ENCODE measurements at regions not wholly inside any gene's neighbourhood (a gene's known extent, or its start where the extent isn't known, plus 50 kb on each side); places are given as distances from the start of the nearest gene placed in this dataset.

DNA sequence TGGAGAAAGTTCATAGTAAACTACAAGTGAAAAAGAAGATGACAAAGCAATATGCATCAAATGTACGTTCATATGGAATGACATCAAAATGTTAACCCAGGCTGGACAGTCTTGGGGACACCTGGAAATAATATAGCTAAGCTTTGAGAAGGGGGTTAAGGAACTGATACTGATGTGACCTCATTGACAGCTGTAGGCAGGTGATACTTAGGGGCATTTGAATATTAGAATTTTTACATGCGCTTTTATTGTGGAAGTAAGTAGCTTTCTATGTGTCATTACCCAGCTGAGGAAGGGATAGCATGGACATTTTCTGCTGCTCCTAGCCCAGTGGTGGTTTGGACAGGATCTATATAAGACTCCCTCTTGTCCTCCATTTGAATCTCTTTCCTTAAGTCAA lies 299.7 kb downstream of the CWC27 start:
- no peak for DNase-seq

DNA sequence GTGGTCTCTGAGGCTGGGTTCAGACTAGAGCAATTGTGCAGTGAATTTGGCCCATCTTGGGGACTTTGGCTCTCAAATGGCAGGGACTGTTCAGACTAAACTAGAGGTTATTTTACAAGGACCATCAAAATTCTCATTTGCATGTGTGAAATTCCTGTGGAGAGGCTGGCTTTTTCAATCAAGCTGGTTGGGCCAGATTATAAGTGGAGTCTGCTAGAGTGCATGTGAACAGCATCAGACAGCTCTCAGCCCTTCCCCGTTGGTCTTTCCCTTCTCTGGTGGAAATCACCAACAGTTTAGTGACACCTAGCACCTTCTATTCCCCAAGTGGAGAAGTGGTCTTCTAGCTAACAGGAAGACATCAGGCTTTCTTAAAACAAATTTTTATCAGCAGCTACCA lies 301.3 kb downstream of the CWC27 start:
- no peak for DNase-seq

DNA sequence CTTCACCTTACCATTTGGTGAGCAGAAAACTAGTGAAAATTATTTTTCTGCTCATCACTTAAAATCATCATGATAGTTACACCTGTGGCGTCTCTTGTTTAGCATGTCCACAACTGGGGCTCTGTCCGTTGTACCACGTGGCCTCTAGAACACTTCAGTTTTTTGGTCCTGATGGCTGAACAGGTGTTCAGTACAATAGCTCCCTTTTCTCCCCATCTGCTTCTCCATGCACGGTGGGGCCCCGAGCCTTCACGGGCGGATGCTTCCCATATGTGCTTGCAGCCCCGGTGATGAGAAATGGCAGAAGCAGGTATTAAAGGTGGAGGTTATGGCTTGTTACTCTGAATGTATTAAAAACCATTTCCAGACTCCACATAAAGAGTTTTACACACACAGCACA lies 304.1 kb downstream of the CWC27 start:
- no peak for DNase-seq

DNA sequence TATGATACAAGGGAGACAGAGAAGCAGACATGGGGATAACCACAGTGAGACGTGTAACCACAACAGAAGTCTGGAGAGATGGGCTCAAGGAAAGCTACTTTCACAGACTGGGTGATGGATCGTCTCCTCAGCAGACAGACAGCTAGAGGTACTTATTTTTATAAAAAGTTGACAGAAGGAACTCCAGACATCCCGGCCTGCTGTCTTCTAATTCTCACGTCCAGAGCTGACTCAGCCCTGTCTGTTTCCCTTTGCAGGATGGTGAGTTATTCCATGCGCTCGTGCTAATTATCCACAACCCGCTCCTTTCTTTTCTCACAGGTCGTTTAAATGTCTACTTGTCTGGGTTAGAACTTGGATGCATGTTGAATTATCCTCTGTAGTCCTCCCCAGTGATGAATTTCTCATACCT lies 304.5 kb downstream of the CWC27 start:
- DNase-seq = no peak

DNA sequence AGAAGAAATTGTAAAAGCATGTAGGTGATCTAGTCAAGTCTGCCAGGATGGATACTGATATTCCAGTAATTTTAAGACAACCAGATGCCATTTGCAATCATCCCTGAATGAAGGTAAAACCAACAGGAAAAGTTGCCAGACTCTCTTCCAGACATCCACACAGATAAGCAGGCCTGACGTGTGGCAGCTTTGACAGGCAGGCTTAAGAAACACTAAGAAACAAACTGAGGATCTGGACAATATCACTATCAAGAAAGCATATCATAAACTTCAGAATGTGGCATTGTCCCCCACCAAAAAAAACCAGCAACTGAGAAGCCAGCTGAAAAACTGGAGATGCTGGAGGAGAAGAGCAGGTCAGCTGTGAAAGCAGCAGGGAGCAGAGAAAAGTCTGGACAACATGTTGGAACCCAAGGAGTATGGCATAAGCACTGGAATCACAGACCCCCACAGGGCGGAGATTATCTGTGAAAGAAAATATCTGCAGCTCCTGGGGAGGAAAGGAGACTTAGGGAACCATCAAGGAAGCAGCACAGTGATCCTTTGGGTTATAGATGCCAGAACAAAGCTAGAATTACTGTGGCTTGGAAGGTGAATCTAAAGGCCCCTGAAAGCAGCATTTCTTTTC lies 307.0 kb downstream of the CWC27 start:
- DNase-seq = no peak

DNA sequence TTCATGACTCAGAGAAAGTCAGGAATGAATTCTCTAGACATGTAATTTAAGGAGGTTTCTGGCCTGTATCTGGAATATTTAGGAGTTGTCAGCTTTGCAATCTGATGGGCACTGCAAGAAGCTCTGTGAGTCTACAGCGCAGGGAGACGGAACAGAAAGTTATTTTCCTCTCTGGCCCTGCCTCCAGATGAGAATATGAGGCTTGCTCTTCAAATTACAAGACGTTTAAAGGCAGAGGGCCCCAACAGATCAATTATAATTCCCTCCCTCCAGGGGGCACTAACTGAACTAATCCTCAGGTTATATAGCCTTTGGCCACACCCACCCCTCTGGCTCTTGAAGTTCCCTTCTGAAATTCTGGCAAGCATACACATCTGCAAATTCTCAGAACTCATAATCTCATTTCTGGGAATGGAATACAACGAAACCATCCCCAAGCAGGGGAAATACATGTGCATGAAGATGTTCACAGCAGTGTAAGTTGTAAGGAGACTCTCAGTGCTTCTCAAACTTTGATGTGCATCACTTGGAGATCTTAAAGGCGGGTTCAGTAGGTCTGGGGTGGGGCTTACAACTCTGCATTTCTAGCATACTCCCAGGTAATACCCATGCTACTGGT lies 307.6 kb downstream of the CWC27 start:
- peak in 4 of 5 donors; percentile 4 to 86 (median 28) for DNase-seq

DNA sequence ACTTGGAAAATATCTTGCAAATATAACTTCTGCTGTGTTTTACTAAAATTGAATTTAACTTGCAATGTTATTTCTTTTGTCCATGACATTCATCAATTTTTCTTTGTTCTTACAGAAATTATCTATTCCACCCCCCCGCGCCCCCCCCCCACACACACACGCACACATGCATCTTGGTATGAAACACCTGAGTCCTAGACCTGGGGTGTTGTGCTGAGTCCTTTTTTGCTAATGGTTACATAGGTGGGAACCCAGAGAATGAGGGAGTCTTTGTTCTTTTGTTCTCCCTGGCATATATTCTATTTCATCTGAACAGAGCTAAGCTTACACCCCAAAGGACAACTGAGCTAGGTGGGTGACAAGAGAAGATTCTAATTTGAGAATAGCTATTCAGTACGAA lies 308.9 kb downstream of the CWC27 start:
- no peak for DNase-seq

DNA sequence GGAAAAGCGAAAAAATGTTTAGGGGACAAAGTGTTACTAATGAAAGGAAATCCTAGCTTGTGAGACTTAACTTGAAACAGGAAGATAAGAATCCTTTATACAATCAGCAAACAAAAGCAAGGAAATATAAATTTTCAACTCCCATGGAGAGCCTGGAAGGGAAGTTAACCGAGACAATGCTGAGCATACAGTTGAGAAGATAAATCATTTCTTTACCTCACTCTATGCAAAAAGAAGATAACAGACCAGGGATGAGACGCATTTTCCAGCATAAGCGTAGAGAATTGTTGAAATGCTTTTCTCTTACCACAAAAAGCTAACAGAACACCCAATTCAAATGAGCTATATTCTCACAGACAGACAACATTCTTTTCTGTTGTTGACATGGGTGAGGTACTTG lies 309.6 kb downstream of the CWC27 start:
- no peak for DNase-seq

DNA sequence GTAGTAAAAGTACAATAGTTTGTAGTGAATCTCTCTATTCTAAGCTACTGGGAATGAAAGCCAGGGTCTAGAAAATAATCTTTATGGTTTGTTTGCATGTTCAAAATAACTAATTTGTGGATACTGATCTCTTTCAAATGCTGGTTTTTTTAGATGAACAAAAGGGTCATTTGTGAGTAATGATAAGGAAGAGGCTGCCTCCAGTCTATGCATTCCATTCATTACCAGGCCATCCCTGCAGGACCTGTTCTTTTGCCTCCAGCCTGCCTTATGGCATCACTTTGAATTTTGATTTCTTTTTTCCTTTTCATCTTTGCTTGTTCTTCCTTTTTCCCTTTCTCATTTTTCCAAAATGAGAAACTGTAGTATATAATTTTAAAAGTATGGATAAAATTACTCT lies 312.3 kb downstream of the CWC27 start:
- DNase-seq = no peak

DNA sequence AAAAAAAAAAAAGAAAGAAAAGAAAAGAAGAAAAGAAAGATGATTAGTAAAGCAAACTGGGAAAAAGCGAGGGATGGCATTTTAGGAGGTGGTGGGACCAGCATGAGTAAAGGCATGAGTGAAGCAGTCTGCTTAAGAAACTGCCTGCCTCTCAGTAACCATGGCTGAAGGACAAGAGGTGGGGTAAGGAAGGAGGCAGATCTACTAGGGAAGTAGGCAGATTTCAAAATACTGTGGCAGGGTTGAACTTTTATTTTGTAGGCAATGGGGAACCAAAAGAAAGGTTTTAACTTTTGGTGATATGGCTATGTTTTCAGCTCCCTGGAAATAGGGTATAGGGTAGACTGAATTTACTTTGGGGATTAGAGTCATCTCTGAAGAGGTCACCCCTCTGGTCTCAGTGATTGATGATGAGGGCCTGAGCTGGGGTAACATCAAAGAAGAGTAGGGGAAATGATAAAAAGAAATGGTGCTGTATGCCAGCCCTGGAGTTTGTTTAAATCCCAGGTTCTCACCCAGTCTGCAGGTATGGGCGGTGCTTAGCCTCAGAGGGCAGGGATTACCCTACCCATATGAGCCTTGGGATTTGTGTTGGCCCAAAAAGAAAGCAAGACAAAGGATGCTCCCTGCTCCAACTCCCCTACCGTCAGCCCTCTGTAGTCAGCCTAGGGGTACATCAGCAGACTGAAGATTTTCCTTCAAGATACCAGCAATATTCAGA lies 316.2 kb downstream of the CWC27 start:
- no peak for DNase-seq

DNA sequence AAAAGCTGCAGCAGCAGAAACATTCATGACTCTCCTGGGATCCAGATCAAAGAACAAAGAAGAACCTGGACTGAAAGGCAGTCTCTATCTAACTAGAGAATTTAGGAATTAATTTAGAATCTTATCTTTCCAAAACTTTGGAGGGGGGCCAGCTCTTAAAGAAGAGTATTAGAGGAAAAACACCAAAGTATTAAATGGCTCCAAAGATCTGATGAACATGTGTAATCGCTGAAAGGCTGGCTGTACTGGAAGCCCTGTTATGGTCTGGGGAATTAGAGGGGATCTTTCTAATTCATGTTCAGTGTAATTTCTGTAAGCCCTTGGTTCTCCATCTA lies 316.8 kb downstream of the CWC27 start:
- DNase-seq = no peak

DNA sequence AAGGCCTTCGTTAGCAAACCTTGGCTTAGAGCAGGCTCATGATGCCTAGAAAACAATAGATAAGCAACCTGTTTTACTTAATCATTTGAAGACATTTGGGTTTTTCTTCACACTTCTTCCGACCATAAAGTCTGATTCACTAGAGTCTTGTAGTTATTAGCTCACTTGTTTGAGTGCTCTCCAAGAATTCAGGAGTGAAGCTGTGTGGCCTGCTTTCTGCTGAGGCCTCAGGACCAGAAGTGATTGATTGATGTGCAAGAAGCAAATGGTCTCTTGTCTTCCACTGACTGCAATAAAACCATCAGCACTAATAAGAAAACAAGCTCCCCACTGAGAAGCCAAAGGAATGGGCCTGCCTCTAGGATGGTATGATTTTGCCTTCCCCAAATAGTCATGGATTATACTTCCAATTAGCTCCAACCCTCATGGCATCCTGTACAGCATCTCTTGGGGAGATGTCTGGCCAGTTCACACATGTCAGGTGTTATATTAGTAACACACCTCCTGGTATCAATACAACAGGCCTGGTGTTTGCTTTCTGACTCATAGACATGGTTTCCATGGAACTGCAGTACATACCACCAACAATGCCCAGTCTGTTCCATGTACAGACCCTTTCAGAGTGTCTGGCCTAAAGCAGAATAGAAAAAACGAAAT lies 317.6 kb downstream of the CWC27 start:
- DNase-seq = no peak

DNA sequence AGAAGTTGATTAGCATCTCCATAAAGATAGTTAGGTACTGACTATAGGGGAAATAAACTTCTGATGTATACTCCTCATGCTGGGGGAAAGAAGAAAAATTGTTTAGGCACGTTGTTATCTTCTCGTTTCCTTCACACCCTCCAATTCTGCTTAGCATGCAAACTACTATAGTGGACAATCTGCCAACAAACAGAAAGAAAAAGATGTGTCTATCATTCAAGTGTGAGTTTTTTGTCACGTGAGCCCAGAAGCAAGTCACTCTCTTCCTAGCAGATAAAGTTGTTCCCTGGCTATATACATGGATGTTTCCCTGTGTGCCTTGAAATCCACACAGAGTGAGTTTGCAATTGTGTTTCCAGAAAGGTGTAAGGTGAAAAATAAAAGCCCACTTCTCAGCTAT lies 318.4 kb downstream of the CWC27 start:
- DNase-seq = no peak

DNA sequence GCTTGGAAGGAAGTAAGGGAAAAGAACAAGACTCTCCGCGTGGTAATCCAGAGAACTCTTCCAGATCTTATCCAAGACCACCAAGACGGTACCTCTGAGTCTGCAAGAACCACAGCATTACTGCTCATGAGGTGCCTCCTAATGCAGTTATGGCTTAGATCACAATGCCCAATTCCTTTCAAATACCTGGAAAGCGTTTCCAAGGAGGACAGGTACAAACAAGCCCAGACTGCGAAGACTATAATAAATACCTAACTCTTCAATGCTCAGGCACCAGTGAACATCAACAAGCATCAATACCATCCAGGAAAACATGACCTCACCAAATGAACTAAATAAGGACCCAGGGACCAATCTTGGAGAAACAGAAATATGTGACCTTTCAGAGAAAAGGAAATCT lies 325.5 kb downstream of the CWC27 start:
- DNase-seq = no peak

DNA sequence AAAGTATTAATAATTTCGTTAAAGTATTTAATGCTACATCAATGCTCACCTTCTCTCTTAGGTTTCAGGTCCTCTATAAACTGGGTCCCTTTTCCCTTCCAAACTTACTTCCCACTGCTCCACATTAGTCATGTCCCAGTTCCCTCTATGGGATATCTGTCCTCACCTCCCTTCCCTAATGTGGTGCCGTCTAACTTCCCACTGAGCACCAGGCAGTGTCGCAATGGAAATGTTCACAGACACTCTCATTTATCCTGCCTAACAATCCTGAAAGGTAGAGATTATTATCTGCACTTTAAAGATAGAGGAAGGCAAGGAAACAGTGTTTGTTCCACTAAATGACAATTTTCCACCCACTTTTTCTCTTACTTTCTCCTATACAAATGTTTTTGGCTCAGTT lies 329.7 kb downstream of the CWC27 start:
- no peak for DNase-seq
